ENCODE measurements at regions not wholly inside any gene's neighbourhood (a gene's known extent, or its start where the extent isn't known, plus 50 kb on each side); places are given as distances from the start of the nearest gene placed in this dataset.

GRCh38 chr18:4677006-4677405 is 221.9 kb upstream of the DLGAP1 start:
- Histone ChIP-seq H3K4me3 (no peak overlapping the region), H3K27me3 (ENCODE audit: low read depth) (no peaks in the 10 kb centered on the region), H3K4me1 (no peaks in the 10 kb centered on the region), H3K9me3 (replicated peaks) (peaks cover 34% of the 10 kb centered on the region), H3K36me3 (no peaks in the 10 kb centered on the region), H3K27ac (replicated peaks) (no peak overlapping the region)
- DNase-seq, result no peak
- TF ChIP-seq CTCF (IDR thresholded peaks at IDR 0.05; ENCODE audit: borderline replicate concordance), result no peak
- intact Hi-C loops (cut with micrococcal nuclease), result no loop called here

- Histone ChIP-seq H3K9me3 (replicated peaks) (peaks cover 58% of the 10 kb centered on the region), H3K4me1 (no peaks in the 10 kb centered on the region), H3K36me3 (no peaks in the 10 kb centered on the region), H3K4me3 (no peak overlapping the region), H3K27ac (replicated peaks) (no peak overlapping the region), H3K27me3 (ENCODE audit: low read depth) (no peaks in the 10 kb centered on the region)
- TF ChIP-seq CTCF (IDR thresholded peaks at IDR 0.05; ENCODE audit: borderline replicate concordance), result no peak
- DNase-seq, result no peak
- intact Hi-C loops (cut with micrococcal nuclease), result no loop called here
Measured at GRCh38 chr18:4672162-4672561, 217.1 kb upstream of the DLGAP1 start.

- DNase-seq, result no peak
- intact Hi-C loops (cut with micrococcal nuclease), result no loop called here
- Histone ChIP-seq H3K27ac (replicated peaks) (no peak overlapping the region), H3K4me3 (no peak overlapping the region), H3K36me3 (no peaks in the 10 kb centered on the region), H3K27me3 (ENCODE audit: low read depth) (no peaks in the 10 kb centered on the region), H3K4me1 (no peaks in the 10 kb centered on the region), H3K9me3 (replicated peaks) (peaks cover 35% of the 10 kb centered on the region)
- no peak for TF ChIP-seq CTCF (IDR thresholded peaks at IDR 0.05; ENCODE audit: borderline replicate concordance)
Measured at GRCh38 chr18:4658804-4659203, 203.7 kb upstream of the DLGAP1 start.

- H3K27me3 ChIP-seq (ENCODE audit: low read depth), result no peaks in the 10 kb centered on the region
- no peaks in the 10 kb centered on the region for H3K36me3 ChIP-seq
- H3K4me1 ChIP-seq, result no peaks in the 10 kb centered on the region
- H3K4me3 ChIP-seq, result no peak overlapping the region
- TF ChIP-seq CTCF (IDR thresholded peaks at IDR 0.05; ENCODE audit: borderline replicate concordance), result no peak
- DNase-seq, result no peak
- no peak overlapping the region for H3K27ac ChIP-seq (replicated peaks)
- H3K9me3 ChIP-seq (replicated peaks), result peaks cover 5% of the 10 kb centered on the region
- intact Hi-C loops (cut with micrococcal nuclease), result no loop called here
Measured at GRCh38 chr18:4653418-4653817, 198.3 kb upstream of the DLGAP1 start.

GRCh38 chr18:4641771-4642368 is 186.8 kb upstream of the DLGAP1 start:
- peaks cover 7% of the 10 kb centered on the region for H3K9me3 ChIP-seq (replicated peaks)
- H3K4me1 ChIP-seq, result no peaks in the 10 kb centered on the region
- intact Hi-C loops (cut with micrococcal nuclease), result no loop called here
- no peak for TF ChIP-seq CTCF (IDR thresholded peaks at IDR 0.05; ENCODE audit: borderline replicate concordance)
- no peak for DNase-seq
- H3K27me3 ChIP-seq (ENCODE audit: low read depth), result no peaks in the 10 kb centered on the region
- H3K4me3 ChIP-seq, result no peak overlapping the region
- H3K27ac ChIP-seq (replicated peaks), result no peak overlapping the region
- H3K36me3 ChIP-seq, result no peaks in the 10 kb centered on the region
